Fibroblast of lung (primary cell): ENCODE measurements at regions not wholly inside any gene's neighbourhood (a gene's known extent, or its start where the extent isn't known, plus 50 kb on each side); places are given as distances from the start of the nearest gene placed in this dataset.

Experiments
- EZH2 ChIP-seq: IDR thresholded peaks from 2 replicates; pipeline ENCODE4 v1.5.1; 2012; ENCODE audit warnings: low read length, control low read depth, mild to moderate bottlenecking; ENCODE audit errors: missing control alignments
- TF ChIP-seq, protein P1 (sequence below), 2 donors: IDR thresholded peaks in 1 of 2; conservative IDR thresholded peaks in 1 of 2; 1 replicate in 1 of 2; 2 replicates in 1 of 2; pipeline ENCODE4 v1.5.1; 2011 to 2012; ENCODE audit warnings: low read length in 2 of 2, control low read depth in 1 of 2, inconsistent platforms in 1 of 2, low read depth in 1 of 2, mild to moderate bottlenecking in 1 of 2

DNA sequence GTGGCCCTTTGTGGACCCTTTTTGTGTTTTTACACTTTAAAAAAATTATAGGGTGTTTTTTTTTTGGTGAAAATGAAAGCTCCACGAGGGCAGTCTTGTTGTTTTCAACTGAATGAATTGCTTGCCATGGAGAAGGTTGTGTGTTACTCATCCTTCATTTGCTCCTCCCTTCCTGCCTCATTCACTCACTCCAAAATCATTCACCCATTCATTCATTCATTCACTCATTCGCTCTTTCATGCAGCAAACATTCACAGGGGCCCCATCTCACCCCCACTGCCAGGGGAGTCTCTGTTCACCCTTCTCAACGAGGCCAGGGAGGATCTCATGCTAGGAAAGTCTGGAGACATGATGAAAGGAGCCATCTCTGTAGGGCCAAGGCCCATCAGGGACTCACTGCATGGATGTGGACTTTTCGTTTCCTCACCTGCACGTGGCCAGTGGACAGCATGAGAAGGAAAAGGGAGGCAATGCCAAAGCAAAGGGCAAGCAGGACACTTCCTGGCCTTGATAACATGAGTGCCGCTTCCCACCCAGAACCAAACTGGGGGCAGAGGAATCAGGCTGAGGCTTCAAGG, 62.8 kb upstream of the COL13A1 start:
- TF ChIP-seq, protein P1, sequence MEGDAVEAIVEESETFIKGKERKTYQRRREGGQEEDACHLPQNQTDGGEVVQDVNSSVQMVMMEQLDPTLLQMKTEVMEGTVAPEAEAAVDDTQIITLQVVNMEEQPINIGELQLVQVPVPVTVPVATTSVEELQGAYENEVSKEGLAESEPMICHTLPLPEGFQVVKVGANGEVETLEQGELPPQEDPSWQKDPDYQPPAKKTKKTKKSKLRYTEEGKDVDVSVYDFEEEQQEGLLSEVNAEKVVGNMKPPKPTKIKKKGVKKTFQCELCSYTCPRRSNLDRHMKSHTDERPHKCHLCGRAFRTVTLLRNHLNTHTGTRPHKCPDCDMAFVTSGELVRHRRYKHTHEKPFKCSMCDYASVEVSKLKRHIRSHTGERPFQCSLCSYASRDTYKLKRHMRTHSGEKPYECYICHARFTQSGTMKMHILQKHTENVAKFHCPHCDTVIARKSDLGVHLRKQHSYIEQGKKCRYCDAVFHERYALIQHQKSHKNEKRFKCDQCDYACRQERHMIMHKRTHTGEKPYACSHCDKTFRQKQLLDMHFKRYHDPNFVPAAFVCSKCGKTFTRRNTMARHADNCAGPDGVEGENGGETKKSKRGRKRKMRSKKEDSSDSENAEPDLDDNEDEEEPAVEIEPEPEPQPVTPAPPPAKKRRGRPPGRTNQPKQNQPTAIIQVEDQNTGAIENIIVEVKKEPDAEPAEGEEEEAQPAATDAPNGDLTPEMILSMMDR (conservative IDR thresholded peaks at IDR 0.05 in 1 of 2, IDR thresholded peaks at IDR 0.05 in 1 of 2; ENCODE audit: low read depth in 1 of 2, low read length in 2 of 2): no peak
- TF ChIP-seq EZH2: no peak
